HG02884 (cell line): ENCODE measurements at regions not wholly inside any gene's neighbourhood (a gene's known extent, or its start where the extent isn't known, plus 50 kb on each side); places are given as distances from the start of the nearest gene placed in this dataset.

ENCODE experiments used
- ATAC-seq: cut with Tn5 transposase; IDR thresholded peaks from one replicate; pipeline ENCODE4 v1.9.1; 2021; ENCODE audit warnings: mild to moderate bottlenecking, moderate library complexity; ENCODE audit not compliant: unreplicated experiment

DNA sequence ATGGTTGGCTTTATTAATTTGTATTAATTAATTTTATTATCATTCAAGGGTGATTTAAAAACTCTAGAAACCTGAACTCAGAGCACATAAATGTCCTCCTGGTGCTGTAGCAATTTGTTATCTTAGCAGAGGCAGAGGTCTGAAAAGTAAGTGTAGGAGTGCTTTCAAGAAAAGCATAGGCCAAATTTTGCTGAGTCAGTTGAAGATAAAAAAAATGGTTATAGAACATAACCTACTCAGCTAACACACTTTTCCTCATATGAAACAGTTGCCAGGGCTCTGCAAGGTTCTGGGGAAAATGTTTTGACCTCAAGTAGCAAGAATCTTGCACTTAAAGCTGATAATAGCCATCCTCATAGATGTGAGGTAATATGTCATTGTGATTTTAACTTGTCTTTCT is 53.5 kb upstream of the CHODL start:
- ATAC-seq, result no peak

DNA sequence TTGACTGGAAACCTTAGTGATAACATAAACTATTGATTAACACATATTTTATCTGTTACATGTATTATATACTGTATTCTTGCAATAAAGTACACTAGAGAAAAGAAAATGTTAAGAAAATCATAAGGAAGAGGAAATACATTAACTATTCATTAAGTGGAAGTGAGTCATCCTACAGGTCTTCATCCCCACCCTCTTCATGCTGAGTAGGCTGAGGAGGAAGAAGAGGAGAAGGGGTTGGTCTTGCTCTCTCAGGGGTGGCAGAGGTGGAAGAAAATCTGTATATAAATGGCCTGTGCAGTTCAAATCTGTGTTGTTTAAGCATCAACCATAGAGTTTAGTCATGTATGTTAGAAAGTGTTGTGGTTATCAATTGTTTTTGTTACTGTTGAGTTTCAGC is 66.1 kb upstream of the CHODL start:
- ATAC-seq, result no peak

DNA sequence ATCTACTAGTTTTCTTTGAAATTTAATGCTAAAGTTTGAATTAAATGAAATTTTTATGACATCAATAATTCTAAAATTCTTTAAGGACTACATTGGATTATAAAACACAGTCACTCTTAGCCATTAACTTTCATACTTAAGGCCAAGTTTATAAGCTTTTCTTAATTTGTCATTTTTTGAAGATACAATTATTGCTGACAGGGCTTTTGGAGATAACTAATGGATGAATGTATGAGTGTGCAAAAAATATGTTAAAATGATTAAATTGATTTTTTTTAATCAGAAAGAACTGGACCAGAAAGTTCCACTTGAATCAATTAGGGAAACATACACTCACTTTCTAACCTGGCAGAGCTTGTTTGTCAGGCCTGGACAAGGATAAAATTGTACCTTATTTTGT is 70.3 kb upstream of the CHODL start:
- no peak for ATAC-seq

DNA sequence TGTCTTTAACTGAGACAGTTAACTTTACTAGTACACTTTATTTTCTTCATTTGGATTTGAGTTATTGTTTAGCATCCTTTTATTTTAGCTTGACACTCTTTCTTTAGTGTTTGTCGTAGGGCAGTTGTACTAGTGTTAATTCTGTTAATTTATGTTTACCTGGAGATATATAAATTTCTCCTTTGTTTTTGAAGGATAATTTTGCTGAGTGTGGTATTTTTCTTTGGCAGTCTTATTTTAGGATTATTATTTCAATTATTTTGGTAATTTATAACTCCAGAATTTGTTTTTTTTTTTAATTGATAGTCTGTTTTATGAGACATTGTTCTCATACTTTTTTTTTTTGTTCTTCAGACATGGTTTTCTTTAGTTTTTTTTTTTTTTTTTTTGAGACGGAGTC is 73.8 kb upstream of the CHODL start:
- no peak for ATAC-seq

DNA sequence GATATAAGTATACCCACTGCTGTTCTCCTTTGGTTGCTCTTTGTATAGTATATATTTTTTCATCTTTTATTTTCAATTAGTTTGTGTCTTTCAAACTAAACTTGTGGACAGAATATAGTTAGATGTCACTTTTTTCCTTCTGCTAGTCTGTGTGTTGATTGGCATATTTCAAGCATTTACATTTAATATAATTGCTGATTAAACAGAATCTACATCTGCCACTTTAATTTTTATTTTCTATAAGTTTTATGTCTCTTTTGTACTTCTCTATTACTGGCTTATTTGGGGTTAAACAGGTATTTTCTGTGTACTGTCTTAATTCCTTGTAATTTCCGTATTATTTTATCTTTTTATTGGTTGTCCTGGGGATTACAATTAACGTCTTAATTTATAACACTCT is 74.4 kb upstream of the CHODL start:
- no peak for ATAC-seq

DNA sequence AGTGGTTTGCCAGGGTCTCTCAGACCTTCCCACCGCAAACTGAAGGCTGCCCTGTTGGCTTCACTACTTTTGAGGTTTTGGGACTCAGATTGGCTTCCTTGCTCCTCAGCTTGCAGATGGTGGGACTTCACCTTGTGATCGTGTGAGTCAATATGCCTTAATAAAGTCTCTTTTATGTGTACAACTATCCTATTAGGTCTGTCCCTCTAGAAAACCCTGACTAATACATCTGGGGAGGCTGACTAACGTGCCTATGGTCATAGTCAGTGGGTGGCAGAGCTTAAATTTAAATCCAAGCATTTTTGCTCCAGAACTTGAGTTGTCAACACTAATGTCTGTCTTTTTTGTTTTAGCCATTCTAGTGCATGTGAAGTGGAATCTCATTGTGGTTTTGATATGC is 76.5 kb upstream of the CHODL start:
- no peak for ATAC-seq

DNA sequence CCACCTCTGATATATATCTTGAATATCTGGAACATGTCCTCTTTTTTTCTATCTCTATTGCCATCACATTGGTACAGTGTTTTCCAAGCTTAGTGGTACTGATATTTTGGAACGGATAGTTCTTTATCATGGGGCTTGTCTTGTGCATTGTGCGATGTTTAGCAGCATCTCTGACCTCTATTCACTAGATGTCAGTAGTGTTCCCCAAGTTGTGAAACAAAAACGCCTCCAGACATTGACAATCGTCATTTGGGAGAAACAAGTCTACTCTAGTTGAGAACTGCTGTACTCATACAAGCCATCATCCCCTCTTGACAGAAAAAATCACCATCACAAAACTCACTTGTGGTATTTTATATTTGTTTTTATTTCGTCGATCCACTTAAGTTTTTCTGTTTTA is 79.7 kb upstream of the CHODL start:
- no peak for ATAC-seq

DNA sequence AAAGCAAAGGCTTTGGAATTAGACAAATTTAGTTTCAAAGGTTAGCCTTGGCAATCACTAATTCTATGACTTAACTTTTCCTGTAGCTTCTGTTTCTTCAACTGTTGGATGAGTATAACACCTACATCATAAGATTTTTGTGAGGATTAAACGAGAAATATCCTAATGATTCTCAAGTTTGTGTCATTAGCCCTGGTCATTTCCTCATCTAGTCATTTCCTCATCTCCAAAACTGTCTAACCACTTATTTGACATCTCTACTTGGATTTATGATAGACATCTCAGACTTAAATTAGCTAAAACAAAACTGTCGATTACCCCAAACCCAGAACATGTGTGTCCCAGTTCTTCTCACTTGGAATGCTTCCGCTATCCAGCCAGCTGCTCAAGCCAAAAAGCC is 80.2 kb upstream of the CHODL start:
- ATAC-seq, result no peak

DNA sequence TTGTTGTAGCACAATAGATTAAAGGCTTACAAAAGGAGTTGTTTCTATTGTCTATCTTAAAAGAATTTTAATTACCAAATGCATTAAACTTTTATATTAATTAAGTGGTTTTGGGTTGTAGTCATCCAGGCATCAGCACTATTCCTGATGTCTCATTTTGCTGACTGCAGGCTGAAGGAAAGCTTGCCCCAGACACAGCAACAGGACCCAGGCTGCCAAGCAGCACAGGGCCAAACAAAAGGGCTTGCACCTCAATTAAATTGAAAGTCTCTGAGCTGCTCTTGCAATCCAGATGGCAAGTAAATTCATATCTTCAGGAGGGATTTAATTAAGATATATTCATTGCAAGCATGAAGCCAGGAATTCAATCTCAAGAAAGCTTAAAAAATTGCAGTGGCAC is 80.7 kb upstream of the CHODL start:
- no peak for ATAC-seq

DNA sequence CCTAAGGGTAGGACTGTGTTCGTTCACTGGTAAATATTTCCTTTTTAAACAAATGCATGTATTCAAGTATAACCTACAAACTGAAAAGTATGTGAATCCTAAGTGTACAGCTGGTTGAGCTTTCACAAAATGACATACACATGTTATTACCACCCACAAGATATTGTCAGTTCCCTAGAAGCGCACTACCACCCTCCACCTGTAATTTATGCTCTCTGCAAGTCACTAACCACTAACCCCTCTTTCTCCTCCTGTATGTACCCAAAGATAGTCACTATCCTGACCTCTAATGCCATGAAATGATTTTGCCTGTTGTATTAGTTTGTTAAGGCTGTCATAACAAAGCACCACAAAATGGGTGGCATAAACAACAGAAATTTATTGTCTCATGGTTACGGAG is 82.8 kb upstream of the CHODL start:
- no peak for ATAC-seq

DNA sequence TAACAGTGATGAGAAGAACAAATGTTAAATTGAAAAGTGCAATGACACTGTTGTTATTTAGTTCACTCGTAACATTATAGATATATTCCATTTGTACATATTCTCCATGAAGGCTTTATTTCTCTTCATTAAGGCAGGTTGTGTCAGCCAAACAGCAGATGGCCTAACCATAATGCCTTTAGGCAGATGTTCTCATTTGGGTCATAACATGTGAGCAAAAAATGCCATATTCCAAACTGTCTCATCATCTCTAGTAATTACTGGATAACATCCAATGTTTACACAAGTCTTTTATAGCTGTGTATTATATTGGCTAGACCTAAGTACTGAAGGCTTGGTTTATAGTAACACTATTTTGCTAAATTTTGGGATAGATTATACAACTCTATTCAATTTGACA is 87.2 kb upstream of the CHODL start:
- no peak for ATAC-seq

DNA sequence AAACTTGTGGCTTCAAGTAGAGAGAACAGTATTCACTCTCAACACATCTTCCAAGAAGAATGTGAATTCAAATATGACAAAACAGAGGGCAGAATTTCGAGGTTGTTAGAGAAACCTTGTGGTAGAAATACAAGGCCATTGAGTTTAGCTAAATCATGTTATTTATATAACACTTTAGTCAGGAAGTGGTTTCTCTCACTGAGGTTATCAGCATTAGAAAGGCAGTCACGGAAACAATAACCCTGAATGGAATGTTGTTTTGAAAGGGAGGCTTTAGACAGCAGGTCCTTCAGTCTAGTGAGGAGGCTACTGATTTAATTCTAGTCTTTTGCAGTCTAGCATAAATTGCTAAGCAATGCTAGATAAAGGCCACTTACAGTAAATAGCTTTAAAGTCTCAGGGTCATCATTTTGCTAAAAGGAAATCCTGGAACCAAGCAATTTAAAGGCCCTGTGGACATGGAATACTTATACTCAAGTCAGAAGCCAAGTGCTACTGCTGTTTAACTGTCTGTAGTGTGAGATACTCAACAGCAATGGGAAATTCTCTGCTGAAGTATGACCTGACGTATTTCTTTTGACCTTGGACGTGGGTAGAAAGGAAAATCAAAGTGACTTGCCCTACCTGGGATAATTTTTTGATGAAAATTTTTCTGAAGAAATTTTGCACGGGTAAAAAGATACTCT is 89.0 kb upstream of the CHODL start:
- ATAC-seq, result no peak

DNA sequence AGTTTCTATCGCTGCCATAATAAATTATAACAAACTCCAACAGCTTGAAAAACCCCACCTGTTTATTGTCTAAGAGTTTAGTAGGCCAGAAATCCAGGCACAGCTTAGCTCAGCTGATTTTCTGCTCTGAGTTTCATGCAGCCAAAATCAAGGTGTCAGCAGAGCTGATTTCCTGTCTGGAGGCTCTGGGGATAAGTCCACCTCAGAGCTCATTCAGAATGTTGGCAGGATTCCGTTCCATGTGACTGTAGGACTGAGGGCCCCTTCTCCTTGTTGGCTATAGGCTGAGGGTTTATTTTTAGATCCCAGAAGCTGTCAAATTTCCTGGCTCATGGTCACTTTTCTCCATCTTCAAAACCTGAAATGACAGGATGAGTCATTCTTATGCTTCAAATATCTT is 91.6 kb upstream of the CHODL start:
- ATAC-seq, result no peak

DNA sequence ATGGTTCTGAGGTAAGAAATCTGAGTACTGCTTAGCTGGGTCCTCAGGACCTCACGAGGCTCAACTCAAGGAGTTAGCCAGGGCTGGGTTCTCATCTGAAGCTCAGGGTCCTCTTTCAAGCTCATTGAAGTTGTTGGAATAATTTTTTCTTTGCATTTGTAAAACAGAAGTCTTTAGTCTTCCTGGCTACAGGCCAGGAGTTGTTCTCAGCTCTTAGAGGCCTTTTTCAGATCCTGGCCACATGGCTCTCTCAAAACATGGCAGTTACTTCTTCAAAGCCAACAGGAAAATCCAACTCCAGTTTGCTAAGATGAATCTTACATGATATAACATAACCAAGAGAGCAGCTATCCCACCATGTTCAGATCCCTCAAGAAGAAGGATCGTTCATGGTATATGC is 92.3 kb upstream of the CHODL start:
- no peak for ATAC-seq

DNA sequence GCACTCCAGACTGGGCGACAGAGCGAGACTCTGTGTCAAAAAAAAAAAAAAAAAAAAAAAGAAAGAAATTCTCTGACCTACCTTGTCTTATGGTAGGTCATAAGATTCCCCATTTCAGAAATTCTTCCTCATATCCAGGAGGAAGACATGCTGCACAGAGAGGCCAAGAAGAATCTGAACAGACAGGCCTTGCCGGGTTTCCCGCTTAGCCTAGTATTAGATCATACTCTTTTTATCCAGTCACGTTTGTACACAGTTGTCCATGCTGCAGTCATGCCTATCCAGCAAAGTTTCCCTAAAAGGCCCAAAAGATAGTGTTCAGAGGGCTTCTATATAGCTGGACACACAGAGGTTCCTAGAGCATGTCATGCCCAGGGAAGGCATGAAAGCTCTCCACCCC is 93.6 kb upstream of the CHODL start:
- no peak for ATAC-seq

DNA sequence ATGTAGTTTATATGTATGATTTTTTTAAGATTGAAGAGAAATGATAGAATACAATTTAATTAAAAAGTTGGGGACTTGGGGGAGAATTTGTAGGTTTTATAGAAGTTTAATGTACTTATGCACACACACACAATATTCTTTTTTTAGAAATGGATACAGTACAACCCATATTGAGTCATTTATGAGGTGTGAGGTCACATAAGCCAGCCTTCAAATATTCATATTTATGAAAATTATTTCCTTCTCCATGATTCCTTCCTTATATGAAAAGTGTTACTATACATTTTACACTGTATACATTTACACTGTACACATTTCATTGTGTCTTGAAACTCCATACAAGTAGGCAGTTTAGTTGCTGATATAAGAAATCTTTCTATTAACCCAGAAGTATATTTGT is 96.2 kb upstream of the CHODL start:
- no peak for ATAC-seq

DNA sequence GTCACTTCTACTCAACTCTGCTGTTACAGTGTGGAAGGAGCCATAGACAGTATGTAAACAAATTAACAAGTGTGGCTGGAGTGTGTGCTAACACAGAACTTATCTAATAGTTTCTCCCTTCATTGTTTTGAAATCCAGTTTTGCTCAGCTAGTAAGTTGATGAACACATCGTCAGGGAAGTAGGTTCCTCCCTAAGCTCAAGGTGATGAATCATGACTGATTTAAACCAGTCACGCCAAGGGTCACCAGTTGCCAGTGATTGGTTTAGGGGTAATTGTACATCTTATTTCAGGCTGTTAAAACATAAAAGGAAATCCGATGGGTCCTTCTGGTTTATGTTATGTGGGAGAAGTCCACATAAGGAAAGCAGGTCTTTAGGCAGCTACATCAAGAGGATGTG is 97.0 kb upstream of the CHODL start:
- no peak for ATAC-seq

DNA sequence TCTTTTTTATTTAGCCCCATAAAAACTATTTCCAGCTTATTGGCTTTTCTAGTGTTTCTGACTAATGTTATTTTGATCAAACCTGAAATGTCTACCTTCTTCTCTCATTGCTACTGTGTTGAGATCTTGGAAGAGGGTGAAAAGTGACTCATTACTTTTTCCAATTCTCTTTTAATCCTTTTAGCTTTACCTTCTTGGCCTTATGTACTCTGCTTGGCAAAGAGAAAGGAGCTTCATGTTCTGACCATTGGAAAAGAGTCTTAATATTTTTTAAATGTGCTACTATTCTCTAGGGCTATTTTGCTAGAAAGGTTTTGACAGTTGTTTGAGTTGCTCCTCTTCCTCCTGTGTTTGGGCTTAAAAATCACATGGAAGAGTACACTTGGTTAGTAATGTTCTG is 97.8 kb upstream of the CHODL start:
- no peak for ATAC-seq

DNA sequence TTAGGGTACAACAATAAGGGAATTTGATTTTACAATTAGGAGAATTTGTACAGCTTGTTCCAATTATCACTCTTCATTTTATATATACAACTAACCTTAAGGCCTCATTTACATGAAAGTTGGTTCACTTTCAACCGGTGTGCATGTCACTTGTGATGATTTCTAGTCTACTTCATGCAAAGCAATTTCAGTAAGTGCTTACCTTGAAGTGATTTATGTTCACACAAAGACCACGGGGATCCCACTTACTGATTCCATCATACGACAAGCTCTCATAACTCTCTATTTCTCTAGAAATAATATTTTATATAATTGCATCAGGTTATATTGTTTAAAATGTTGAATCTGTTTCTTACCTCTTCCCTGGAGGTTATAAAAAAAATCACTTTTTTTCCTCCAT is 100.3 kb upstream of the CHODL start:
- no peak for ATAC-seq

DNA sequence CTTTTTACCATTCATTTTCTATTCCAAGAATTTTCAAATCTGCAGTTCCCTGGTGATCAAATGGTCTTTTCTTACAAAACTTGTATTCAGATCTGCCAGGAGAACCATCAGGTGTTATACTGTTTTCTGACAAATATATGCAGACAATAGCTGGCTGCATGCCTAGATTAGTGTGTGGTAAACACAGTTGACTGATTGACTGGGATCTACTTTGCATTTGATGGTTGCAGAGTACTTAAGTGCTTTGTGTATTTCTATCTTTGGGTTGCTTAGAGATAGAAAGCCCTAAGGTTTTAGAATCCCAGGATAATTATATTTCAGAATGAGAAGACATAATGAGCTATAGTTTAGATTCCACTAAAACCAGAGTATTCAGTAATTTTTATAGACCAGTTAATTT is 102.0 kb upstream of the CHODL start:
- ATAC-seq, result no peak

DNA sequence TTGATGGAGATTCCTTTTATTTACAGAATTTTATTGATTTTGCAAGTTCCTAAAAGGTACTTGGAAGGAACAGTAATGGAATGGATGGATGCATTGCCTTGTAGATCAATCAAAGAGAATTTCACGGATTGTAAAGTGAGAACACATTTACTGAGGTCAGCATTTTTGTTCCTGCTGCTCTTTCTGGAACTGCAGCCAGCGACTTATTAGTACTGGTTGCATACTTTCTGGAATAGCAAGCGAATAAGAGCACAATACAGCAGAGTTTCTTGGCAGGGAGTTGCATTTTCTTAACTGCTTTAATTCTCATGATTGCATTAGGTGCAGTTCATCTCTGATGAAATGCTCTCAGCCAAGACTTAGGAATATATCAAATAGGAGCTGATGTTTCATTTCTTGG is 106.1 kb upstream of the CHODL start:
- ATAC-seq, result no peak

DNA sequence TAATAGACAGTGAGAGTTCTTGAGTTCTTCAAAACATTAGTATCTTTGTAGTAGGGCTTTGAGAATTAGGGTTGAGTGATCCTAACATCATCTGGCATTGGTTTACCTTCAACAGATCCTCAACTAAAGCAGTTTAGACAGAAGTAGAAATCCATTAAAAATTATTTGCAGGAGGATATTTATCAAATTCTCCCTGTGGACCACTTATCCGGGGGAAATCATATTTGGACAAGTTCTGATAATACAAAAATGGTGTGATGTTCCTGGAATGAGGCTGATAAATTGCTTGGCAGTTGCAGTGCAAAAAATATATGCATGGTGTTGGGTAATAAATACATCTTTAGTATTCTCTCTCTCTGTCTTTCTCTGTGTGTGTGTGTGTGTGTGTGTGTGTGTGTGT is 115.1 kb upstream of the CHODL start:
- no peak for ATAC-seq

DNA sequence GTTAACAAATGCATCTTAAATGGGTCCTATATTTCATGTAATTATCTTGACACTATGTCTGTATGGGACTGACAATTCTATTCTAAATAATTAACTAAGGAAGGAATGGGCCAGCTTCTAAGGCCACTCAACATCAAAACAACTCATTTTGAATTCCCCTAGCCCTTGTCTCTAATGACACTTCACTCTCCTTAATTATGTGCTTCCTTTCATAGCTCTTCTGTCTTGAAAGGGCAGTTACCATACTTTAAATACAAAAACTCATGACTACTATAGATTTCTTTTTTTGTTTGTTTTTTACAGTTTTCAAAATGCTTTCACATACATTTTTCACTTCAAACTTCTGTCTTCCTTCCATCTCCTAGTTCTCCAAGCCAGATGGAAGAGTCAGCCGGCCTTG is 126.1 kb upstream of the CHODL start:
- no peak for ATAC-seq

DNA sequence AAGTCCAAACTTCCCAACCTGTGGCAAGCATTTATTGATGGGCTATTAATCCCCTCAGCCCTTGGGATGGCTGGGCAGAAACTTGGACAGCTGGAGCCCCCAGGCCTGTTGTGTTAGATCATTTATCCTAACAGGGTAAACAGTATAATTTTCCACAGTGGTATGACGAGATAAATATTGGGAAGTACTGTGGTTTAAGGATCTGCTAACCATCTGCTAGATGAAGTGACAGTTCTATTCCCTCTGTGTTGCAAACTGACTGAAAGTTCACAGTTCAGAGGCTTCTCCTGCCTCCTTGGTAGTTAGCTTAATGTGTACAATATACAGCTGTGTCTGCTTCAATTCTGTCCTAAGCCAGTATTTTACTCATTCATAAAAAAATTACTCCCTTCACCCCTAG is 127.5 kb upstream of the CHODL start:
- no peak for ATAC-seq
